IMR-90 (cell line): ENCODE measurements at regions not wholly inside any gene's neighbourhood (a gene's known extent, or its start where the extent isn't known, plus 50 kb on each side); places are given as distances from the start of the nearest gene placed in this dataset.

Experiments
- ATAC-seq: fragments of 200-7000 bp; cut with Tn5 transposase; 2 replicates; pipeline ENCODE4 v1.9.1; 2020; ENCODE audit warnings: low read depth, mild to moderate bottlenecking, moderate library complexity
- BruUV-seq: library from RNA; stranded (reverse); fragments of 400-500 nt; replicated peaks from 2 replicates; lab custom pipeline; 2021; lab: Mats Ljungman, UMichigan
- CTCF ChIA-PET: fragments of 300-600 bp; formaldehyde crosslinking; extraction: SDS; loops from one replicate; lab custom pipeline; 2021; ENCODE audit warnings: antibody characterized with exemption; lab: Yijun Ruan, JAX
- POLR2A ChIA-PET: fragments of 300-600 bp; sonication (Branson Sonifier 250); formaldehyde crosslinking; loops from one replicate; lab custom pipeline; 2022; ENCODE audit warnings: antibody characterized with exemption; ENCODE audit not compliant: unreplicated experiment; lab: Charles Lee
- DNase-seq: peaks from one replicate; pipeline ENCODE4 v3.0.0; 2013
- H2AFZ ChIP-seq: replicated peaks from 2 replicates; pipeline ENCODE3; 2013; ENCODE audit warnings: low read length, mild to moderate bottlenecking; ENCODE audit not compliant: poor library complexity
- H2AK5ac ChIP-seq: 2 replicates; pipeline ENCODE4 v1.6.1; 2013; ENCODE audit warnings: low read depth, low read length, inconsistent platforms
- H2AK9ac ChIP-seq: replicated peaks from 2 replicates; pipeline ENCODE3; 2013; ENCODE audit warnings: mild to moderate bottlenecking, low read depth, low read length, moderate library complexity; ENCODE audit not compliant: poor library complexity
- H2BK120ac ChIP-seq: 2 replicates; pipeline ENCODE4 v1.6.1; 2013; ENCODE audit warnings: low read depth, low read length, inconsistent platforms
- H2BK15ac ChIP-seq: 3 replicates; pipeline ENCODE4 v1.6.1; 2013; ENCODE audit warnings: low read depth, low read length, inconsistent platforms
- H2BK20ac ChIP-seq: 2 replicates; pipeline ENCODE4 v1.6.1; 2013; ENCODE audit warnings: low read depth, mild to moderate bottlenecking, inconsistent platforms, low read length, moderate library complexity
- H2BK5ac ChIP-seq: 2 replicates; pipeline ENCODE4 v1.6.1; 2013; ENCODE audit warnings: mild to moderate bottlenecking, low read depth, low read length, inconsistent platforms; ENCODE audit not compliant: poor library complexity, severe bottlenecking
- H3K14ac ChIP-seq: replicated peaks from 2 replicates; pipeline ENCODE4 v1.6.1; 2013; ENCODE audit warnings: low read depth, low read length, inconsistent platforms
- H3K18ac ChIP-seq: 2 replicates; pipeline ENCODE4 v1.6.1; 2013; ENCODE audit warnings: low read depth, low read length, control low read depth
- H3K23ac ChIP-seq: 2 replicates; pipeline ENCODE4 v1.6.1; 2013; ENCODE audit warnings: low read depth, low read length, inconsistent platforms
- H3K27ac ChIP-seq: 2 replicates; pipeline ENCODE4 v1.5.1; 2013; ENCODE audit warnings: mild to moderate bottlenecking, control low read depth, low read length; ENCODE audit not compliant: insufficient read depth
- H3K27me3 ChIP-seq: 2 replicates; pipeline ENCODE4 v1.6.1; 2013; ENCODE audit warnings: low read length; ENCODE audit not compliant: control insufficient read depth, insufficient read depth
- H3K36me3 ChIP-seq: 2 replicates; pipeline ENCODE4 v1.6.1; 2013; ENCODE audit warnings: low read length, mixed read lengths; ENCODE audit not compliant: control insufficient read depth, insufficient read depth
- H3K4ac ChIP-seq: 2 replicates; pipeline ENCODE4 v1.6.1; 2013; ENCODE audit warnings: low read depth, low read length, inconsistent platforms
- H3K4me1 ChIP-seq: 2 replicates; pipeline ENCODE4 v1.6.1; 2013; ENCODE audit warnings: low read length, mixed read lengths; ENCODE audit not compliant: control insufficient read depth, insufficient read depth
- H3K4me2 ChIP-seq: 2 replicates; pipeline ENCODE4 v1.6.1; 2013; ENCODE audit warnings: low read depth, mild to moderate bottlenecking, control low read depth, low read length, moderate library complexity
- H3K4me3 ChIP-seq: 2 replicates; pipeline ENCODE4 v1.5.1; 2013; ENCODE audit warnings: low read depth, mild to moderate bottlenecking, control low read depth, low read length, moderate library complexity; ENCODE audit not compliant: insufficient read depth
- H3K56ac ChIP-seq: 2 replicates; pipeline ENCODE4 v1.6.1; 2013; ENCODE audit warnings: low read length, inconsistent platforms; ENCODE audit not compliant: insufficient read depth; ENCODE audit errors: extremely low read depth
- H3K79me1 ChIP-seq, 2 experiments: 2 replicates each; pipeline ENCODE4 v1.6.1; 2013; ENCODE audit warnings: low read length in 2 of 2, inconsistent platforms in 1 of 2, low read depth in 1 of 2
- H3K9ac ChIP-seq: 2 replicates; pipeline ENCODE4 v1.6.1; 2013; ENCODE audit warnings: low read depth, low read length, control low read depth
- H3K9me1 ChIP-seq: 2 replicates; pipeline ENCODE4 v1.6.1; 2013; ENCODE audit warnings: low read length, inconsistent platforms; ENCODE audit not compliant: insufficient read depth
- H3K9me3 ChIP-seq: 2 replicates; pipeline ENCODE4 v1.6.1; 2013; ENCODE audit warnings: low read length; ENCODE audit not compliant: control insufficient read depth, insufficient read depth
- H4K20me1 ChIP-seq: 2 replicates; pipeline ENCODE4 v1.6.1; 2013; ENCODE audit warnings: low read length, inconsistent platforms; ENCODE audit not compliant: insufficient read depth
- H4K5ac ChIP-seq: 2 replicates; pipeline ENCODE4 v1.6.1; 2013; ENCODE audit warnings: mild to moderate bottlenecking, low read depth, low read length, control low read depth
- H4K8ac ChIP-seq, 2 experiments: 2 replicates each; pipeline ENCODE4 v1.6.1; 2013; ENCODE audit warnings: low read depth in 2 of 2, low read length in 2 of 2, control low read depth in 1 of 2, inconsistent platforms in 1 of 2
- H4K91ac ChIP-seq: 2 replicates; pipeline ENCODE4 v1.6.1; 2013; ENCODE audit warnings: low read depth, low read length, inconsistent platforms; ENCODE audit not compliant: insufficient read depth
- BHLHE40 ChIP-seq: fragments of 150-350 bp; IDR thresholded peaks from 2 replicates; pipeline ENCODE4 v1.6.1; 2016; ENCODE audit warnings: mild to moderate bottlenecking, low read depth, low read length
- CTCF ChIP-seq: conservative IDR thresholded peaks from 2 replicates; pipeline ENCODE4 v1.5.1; 2012; ENCODE audit warnings: mild to moderate bottlenecking, low read depth, low read length, improper control_type of control experiment
- FOS ChIP-seq: fragments of 150-350 bp; IDR thresholded peaks from 2 replicates; pipeline ENCODE4 v1.6.1; 2016; ENCODE audit warnings: low read depth, low read length
- MAFK ChIP-seq: IDR thresholded peaks from 2 replicates; pipeline ENCODE4 v1.6.1; 2012; ENCODE audit warnings: low read depth, low read length, improper control_type of control experiment
- MAZ ChIP-seq: IDR thresholded peaks from 2 replicates; pipeline ENCODE4 v1.6.1; 2012; ENCODE audit warnings: low read depth, mild to moderate bottlenecking, low read length, improper control_type of control experiment, moderate library complexity, borderline replicate concordance
- MXI1 ChIP-seq: IDR thresholded peaks from 2 replicates; pipeline ENCODE4 v1.6.1; 2012; ENCODE audit warnings: low read depth, mild to moderate bottlenecking, low read length, moderate library complexity, borderline replicate concordance
- NFE2L2 ChIP-seq: fragments of 150-350 bp; IDR thresholded peaks from 2 replicates; pipeline ENCODE4 v1.6.1; 2016; ENCODE audit warnings: low read depth, mild to moderate bottlenecking, low read length
- RCOR1 ChIP-seq: IDR thresholded peaks from 2 replicates; pipeline ENCODE4 v1.6.1; 2012; ENCODE audit warnings: mild to moderate bottlenecking, low read length, improper control_type of control experiment; ENCODE audit not compliant: insufficient replicate concordance
- RFX5 ChIP-seq: IDR thresholded peaks from 2 replicates; pipeline ENCODE4 v1.8.0; 2012; ENCODE audit warnings: low read depth, mild to moderate bottlenecking, low read length, moderate library complexity
- SMC3 ChIP-seq: fragments of 150-350 bp; IDR thresholded peaks from 2 replicates; pipeline ENCODE4 v1.6.1; 2016; ENCODE audit warnings: low read depth, mild to moderate bottlenecking, antibody characterized with exemption, low read length, moderate library complexity
- USF2 ChIP-seq: fragments of 150-350 bp; IDR thresholded peaks from 2 replicates; pipeline ENCODE4 v1.6.1; 2017; ENCODE audit warnings: mild to moderate bottlenecking, antibody characterized with exemption, low read length, low read depth
- dilution Hi-C: fragments of 300-500 bp; cut with HindIII; formaldehyde crosslinking; loops from one replicate; pipeline ENCODE4 v1.14.3; 2018; ENCODE audit warnings: low sequenced_read_pairs; ENCODE audit not compliant: unreplicated experiment
- in situ Hi-C: fragments of 300-500 bp; cut with MboI; formaldehyde crosslinking; loops from 3 replicates; pipeline ENCODE4 v1.14.3; 2019; ENCODE audit warnings: low sequenced_read_pairs, inconsistent platforms, mixed read lengths
- intact Hi-C: fragments of 100-400 bp; cut with micrococcal nuclease; formaldehyde crosslinking; loops from 2 replicates; pipeline ENCODE4 v1.10.0; 2022

GRCh38 chr4:14046642-14047041 is 419.1 kb upstream of the BOD1L1 start:
- Histone ChIP-seq H3K27me3 (no peaks in the 10 kb centered on the region), H2AFZ (no peak overlapping the region), H3K4ac (no peak overlapping the region), H2BK15ac (no peak overlapping the region), H3K79me1 (no peaks in the 10 kb centered on the region), H3K56ac (no peak overlapping the region), H3K27ac (no peak overlapping the region), H3K14ac (no peak overlapping the region), H4K20me1 (no peaks in the 10 kb centered on the region), H3K23ac (no peak overlapping the region), H4K5ac (no peak overlapping the region), H3K4me1 (no peaks in the 10 kb centered on the region), H3K9me3 (no peaks in the 10 kb centered on the region), H2BK120ac (no peak overlapping the region), H2AK9ac (no peak overlapping the region), H3K9me1 (no peaks in the 10 kb centered on the region), H3K4me3 (no peak overlapping the region), H2BK20ac (no peak overlapping the region), H3K9ac (no peak overlapping the region), H3K4me2 (no peak overlapping the region), H3K18ac (no peak overlapping the region), H4K91ac (no peak overlapping the region), H2BK5ac (no peak overlapping the region), H4K8ac (no peak overlapping the region), H2AK5ac (no peak overlapping the region), H3K36me3 (no peaks in the 10 kb centered on the region)
- no peak for DNase-seq
- CTCF ChIA-PET = interaction anchor here (0.6 kb wide), 1 partner anchor 53 kb away, joined by 3 read pairs; no protein-coding TSS in a partner anchor
- ATAC-seq = no peak
- intact Hi-C loops = no loop called here
- no peak for TF ChIP-seq MAFK
- no peak for TF ChIP-seq MAZ
- TF ChIP-seq MXI1 = no peak
- no peak for TF ChIP-seq USF2
- TF ChIP-seq FOS = no peak
- TF ChIP-seq RCOR1 = no peak
- no peak for TF ChIP-seq CTCF
- no peak for TF ChIP-seq NFE2L2
- TF ChIP-seq BHLHE40 = no peak
- no peak for TF ChIP-seq SMC3
- TF ChIP-seq RFX5 = no peak
- dilution Hi-C loops = no loop called here
- BruUV-seq = no TSS peak
- in situ Hi-C loops = no loop called here
- POLR2A ChIA-PET = no interaction called here
